Ovary (tissue), 7 donors: ENCODE measurements at regions not wholly inside any gene's neighbourhood (a gene's known extent, or its start where the extent isn't known, plus 50 kb on each side); places are given as distances from the start of the nearest gene placed in this dataset.
A peak's percentile ranks its signal among the peaks of the same experiment; 100 is the strongest.

Experiments
- DNase-seq, 5 donors: peaks; one replicate each; pipeline ENCODE4 v3.0.0-alpha.2; 2019 to 2020
- H3K27ac ChIP-seq, 2 donors: fragments of 200-600 bp; one replicate each; pipeline versions ENCODE4 v1.5.1 to v1.8.0; 2019 to 2022
- H3K27me3 ChIP-seq: fragments of 200-600 bp; one replicate; pipeline ENCODE4 v1.8.0; 2022
- H3K36me3 ChIP-seq: fragments of 200-600 bp; sonication (generic); one replicate; pipeline ENCODE4 v1.5.1; 2019
- H3K4me1 ChIP-seq: one replicate; pipeline ENCODE4 v1.8.1; 2013; ENCODE audit warnings: mild to moderate bottlenecking, moderate library complexity; ENCODE audit not compliant: insufficient read depth
- H3K4me3 ChIP-seq: fragments of 200-600 bp; sonication (generic); one replicate; pipeline ENCODE4 v1.5.1; 2017
- H3K9me3 ChIP-seq, 2 donors: fragments of 200-600 bp in 1 of 2; sonication (generic) in 1 of 2; one replicate each; pipeline versions ENCODE4 v1.5.1 to v1.8.1; 2013 to 2019; ENCODE audit warnings: mild to moderate bottlenecking in 1 of 2, moderate library complexity in 1 of 2
- CTCF ChIP-seq, 3 donors: fragments of 450-650 bp in 2 of 3; fragments of 200-600 bp in 1 of 3; IDR thresholded peaks; one replicate each; pipeline versions ENCODE4 v1.5.1 to v1.8.0; 2016 to 2022; ENCODE audit warnings: antibody characterized with exemption in 3 of 3, mild to moderate bottlenecking in 1 of 3
- EP300 ChIP-seq: sonication (generic); formaldehyde crosslinking; IDR thresholded peaks from one replicate; pipeline ENCODE4 v1.6.1; 2017; ENCODE audit warnings: antibody characterized with exemption
- POLR2A ChIP-seq: fragments of 450-650 bp; IDR thresholded peaks from one replicate; pipeline ENCODE4 v1.6.1; 2017; ENCODE audit warnings: antibody characterized with exemption, mild to moderate bottlenecking, moderate library complexity
- WGBS, 3 donors: extraction: QIAGEN DNeasy Blood & Tissue Kit in 1 of 3; methylation state at CpG; one replicate each; pipeline versions ENCODE4 v1.1.5 to v1.1.7; 2013 to 2017; 5-methylcytosine and 5-hydroxymethylcytosine counted together
- intact Hi-C, 4 donors: fragments of 100-400 bp; cut with DNase I; formaldehyde crosslinking; loops; one replicate each; pipeline versions ENCODE4 v1.11.0 to v1.15.1; 2022 to 2023
- donor health status: DM: no; HTN: no; CAD: no; lungs with moderate emphysema.
- donor health status: DM: no; HTN: no; CAD: no.
- donor health status: Bipolar disorder and iron deficiency.
- donor health status: DM: no; HTN: no; CAD: no.
- donor health status: DM: yes; HTN: yes; CAD: no.

GRCh38 chr3:107055181-107055942 is 321.9 kb upstream of the CCDC54 start:
- no peaks in the 10 kb centered on the region for H3K27me3 ChIP-seq
- no peak for DNase-seq
- no peaks in the 10 kb centered on the region for H3K4me1 ChIP-seq
- H3K4me3 ChIP-seq: no peak overlapping the region
- H3K9me3 ChIP-seq: no peaks in the 10 kb centered on the region
- H3K36me3 ChIP-seq: no peaks in the 10 kb centered on the region
- no peak overlapping the region for H3K27ac ChIP-seq
- WGBS, 3 donors: 32 to 56% (median 40%) methylated on average over 4 of the region's 4 CpGs
- intact Hi-C loops: no loop called here
- TF ChIP-seq POLR2A (no peak), EP300 (no peak), CTCF (IDR thresholded peaks at IDR 0.05) (no peak)

GRCh38 chr3:107061466-107061865 is 315.8 kb upstream of the CCDC54 start:
- Histone ChIP-seq H3K36me3 (no peaks in the 10 kb centered on the region), H3K27me3 (no peaks in the 10 kb centered on the region), H3K27ac (peak overlapping the region in 1 of 2 donors; percentile 68), H3K4me1 (peaks cover 4% of the 10 kb centered on the region), H3K4me3 (no peak overlapping the region), H3K9me3 (no peaks in the 10 kb centered on the region)
- DNase-seq: no peak
- TF ChIP-seq POLR2A (no peak), CTCF (IDR thresholded peaks at IDR 0.05) (no peak), EP300 (no peak)
- intact Hi-C loops: no loop called here
- 98 to 100% (median 100%) methylated on average over 1 of the region's 1 CpG for WGBS, 3 donors

GRCh38 chr3:107062310-107062709 is 314.9 kb upstream of the CCDC54 start:
- intact Hi-C loops: no loop called here
- H3K27me3 ChIP-seq: no peaks in the 10 kb centered on the region
- H3K4me1 ChIP-seq: peaks cover 4% of the 10 kb centered on the region
- no peak overlapping the region for H3K4me3 ChIP-seq
- H3K27ac ChIP-seq: peak overlapping the region in 1 of 2 donors; percentile 68
- no peaks in the 10 kb centered on the region for H3K36me3 ChIP-seq
- no peaks in the 10 kb centered on the region for H3K9me3 ChIP-seq
- TF ChIP-seq EP300 (no peak), CTCF (IDR thresholded peaks at IDR 0.05) (no peak), POLR2A (no peak)
- DNase-seq: no peak
- WGBS, 3 donors: 28 to 44% (median 33%) methylated on average over 1 of the region's 1 CpG

- no peaks in the 10 kb centered on the region for H3K27me3 ChIP-seq
- TF ChIP-seq POLR2A (no peak), CTCF (IDR thresholded peaks at IDR 0.05) (no peak), EP300 (no peak)
- 24 to 38% (median 37%) methylated on average over 2 of the region's 2 CpGs for WGBS, 3 donors
- no peaks in the 10 kb centered on the region for H3K9me3 ChIP-seq
- DNase-seq: no peak
- no peaks in the 10 kb centered on the region for H3K36me3 ChIP-seq
- intact Hi-C loops: no loop called here
- peaks cover 4% of the 10 kb centered on the region for H3K4me1 ChIP-seq
- H3K27ac ChIP-seq: peak overlapping the region in 1 of 2 donors; percentile 68
- no peak overlapping the region for H3K4me3 ChIP-seq
Observed at GRCh38 chr3:107062787-107063186, 314.5 kb upstream of the CCDC54 start.
